NCI-H1436 treated with DMSO at 0.1 percent for 48 hours (cell line): ENCODE measurements at regions not wholly inside any gene's neighbourhood (a gene's known extent, or its start where the extent isn't known, plus 50 kb on each side); places are given as distances from the start of the nearest gene placed in this dataset.

Experiments
- DNase-seq: peaks from one replicate; lab custom pipeline; 2025; lab: John Stamatoyannopoulos, UW

DNA sequence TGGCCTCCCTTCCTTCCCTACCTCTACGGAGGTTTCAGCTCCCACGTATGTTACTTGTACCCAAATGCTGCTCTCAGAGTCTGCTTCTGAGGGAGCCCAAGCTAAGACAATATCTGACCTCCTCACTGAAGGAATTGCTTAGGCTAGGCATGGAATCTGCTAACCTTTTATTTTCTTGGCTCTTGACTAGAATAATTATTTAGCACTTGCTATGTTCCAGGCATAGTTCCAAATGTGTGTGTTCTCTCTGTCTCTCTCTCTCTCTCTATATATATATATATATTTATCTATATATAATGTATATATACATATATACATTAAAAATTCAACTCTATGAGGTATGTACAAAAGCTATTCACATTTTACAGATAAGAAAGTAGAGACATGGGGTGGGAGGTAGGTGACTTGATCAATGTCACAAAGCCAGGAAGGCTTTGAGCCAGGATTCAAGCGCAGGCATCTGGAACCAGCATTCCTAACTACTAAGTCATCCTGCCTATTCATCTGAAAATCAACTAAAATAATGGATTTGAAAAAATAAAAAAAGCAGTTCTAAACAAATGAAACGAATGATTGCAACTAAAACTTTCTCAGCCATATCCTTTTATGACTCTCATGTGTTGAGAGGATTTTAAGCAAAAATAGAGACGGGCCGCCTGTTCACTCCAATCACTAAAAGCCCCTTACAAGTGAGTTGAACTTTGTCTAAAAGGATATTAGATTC, 189.7 kb upstream of the JAG1 start:
- no peak for DNase-seq

DNA sequence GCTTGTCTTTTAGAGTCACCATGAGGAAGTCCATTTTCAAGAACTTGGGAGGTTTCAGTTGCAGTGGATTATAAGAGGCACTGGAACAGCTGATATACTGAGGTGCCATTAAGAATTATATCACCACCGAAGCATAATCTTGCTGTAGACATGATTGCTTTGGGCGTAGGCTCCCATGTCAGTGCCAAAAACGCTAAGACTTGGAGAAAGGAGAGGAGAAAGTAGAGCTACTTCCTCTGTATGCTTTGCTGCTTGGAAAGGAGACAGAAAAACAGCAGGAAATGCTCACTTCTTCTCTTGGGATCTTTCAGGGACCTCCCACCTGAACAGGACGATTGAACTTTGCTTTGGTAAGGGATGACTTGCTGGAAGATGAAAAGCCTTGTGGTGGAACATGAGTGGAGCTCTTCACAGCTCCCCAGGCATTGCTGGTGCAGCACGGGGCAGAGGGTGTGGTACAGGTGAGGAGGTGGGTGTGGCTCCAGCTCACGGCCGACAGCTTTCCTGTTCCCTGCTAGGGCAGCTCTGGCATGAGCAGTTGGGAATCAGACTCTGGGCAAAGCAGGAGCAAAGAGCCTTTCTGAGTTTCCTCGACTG, 190.4 kb upstream of the JAG1 start:
- no peak for DNase-seq

GRCh38 chr20:10868299-10868698, 194.5 kb upstream of the JAG1 start:
- DNase-seq: no peak

DNA sequence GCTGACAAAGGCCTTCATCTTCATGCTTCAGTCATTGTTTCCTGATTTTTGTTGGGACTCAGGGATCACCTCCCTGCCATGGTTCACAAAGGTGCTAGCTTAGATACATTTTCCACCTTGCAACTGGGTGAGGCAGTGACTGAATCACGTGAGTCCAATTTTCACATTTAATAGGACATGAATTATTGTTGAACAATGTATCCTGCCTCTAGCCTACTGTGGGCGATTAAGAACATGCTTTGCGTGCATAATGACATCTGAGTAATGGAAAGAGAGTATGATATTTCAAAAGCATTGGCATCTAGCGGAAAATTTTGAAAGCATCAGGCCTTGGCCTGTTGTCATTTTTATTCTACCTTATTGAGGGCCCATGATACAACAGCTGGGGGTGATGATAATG, 199.2 kb upstream of the JAG1 start:
- no peak for DNase-seq

- DNase-seq: no peak
Measured at GRCh38 chr20:10875653-10876052, 201.9 kb upstream of the JAG1 start.

GRCh38 chr20:10876558-10876957, 202.8 kb upstream of the JAG1 start:
- DNase-seq: no peak

GRCh38 chr20:10877342-10877741, 203.5 kb upstream of the JAG1 start:
- DNase-seq: no peak

- DNase-seq: no peak
Measured at GRCh38 chr20:10883166-10883565, 209.4 kb upstream of the JAG1 start.

- no peak for DNase-seq
Measured at GRCh38 chr20:10893321-10893720, 219.5 kb upstream of the JAG1 start.

DNA sequence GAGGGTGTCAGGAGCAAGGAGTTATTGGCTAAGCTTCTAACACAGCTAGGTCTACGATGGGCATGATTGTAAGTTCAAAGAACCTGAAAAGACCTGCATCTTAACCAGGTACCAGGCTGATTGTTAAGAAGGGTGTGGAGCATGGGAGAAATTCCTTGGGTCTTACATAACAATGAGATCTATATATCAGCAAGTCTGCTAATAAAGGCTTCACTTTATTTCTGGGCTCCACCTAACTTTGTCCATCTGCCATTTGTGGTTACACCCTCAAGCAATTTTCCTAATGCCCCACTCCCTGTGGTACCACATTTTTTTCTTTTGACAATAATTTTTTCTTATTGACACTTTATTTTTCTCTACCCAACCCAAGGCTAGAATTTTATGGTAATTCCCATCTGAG, 223.5 kb upstream of the JAG1 start:
- no peak for DNase-seq

GRCh38 chr20:10898552-10898951, 224.8 kb upstream of the JAG1 start:
- no peak for DNase-seq

DNA sequence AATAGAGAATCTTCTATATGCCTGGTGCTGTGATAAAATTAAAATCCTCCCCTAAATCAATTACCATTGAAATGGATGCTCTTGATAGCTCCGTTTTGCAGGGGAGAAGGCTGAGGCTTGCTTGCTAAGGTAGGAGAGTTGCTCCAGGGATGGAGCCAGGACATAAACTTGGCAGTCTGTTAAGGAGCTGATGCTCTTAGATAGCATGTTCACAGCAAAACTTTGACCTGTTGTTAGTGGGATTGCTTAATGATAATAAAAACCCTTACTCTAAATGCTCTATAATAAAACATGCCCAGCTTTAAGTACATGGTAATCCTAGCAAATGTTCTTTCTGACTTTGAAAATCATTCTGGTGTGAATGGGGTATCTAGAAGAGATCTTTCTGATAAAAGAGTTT, 228.4 kb upstream of the JAG1 start:
- DNase-seq: no peak

DNA sequence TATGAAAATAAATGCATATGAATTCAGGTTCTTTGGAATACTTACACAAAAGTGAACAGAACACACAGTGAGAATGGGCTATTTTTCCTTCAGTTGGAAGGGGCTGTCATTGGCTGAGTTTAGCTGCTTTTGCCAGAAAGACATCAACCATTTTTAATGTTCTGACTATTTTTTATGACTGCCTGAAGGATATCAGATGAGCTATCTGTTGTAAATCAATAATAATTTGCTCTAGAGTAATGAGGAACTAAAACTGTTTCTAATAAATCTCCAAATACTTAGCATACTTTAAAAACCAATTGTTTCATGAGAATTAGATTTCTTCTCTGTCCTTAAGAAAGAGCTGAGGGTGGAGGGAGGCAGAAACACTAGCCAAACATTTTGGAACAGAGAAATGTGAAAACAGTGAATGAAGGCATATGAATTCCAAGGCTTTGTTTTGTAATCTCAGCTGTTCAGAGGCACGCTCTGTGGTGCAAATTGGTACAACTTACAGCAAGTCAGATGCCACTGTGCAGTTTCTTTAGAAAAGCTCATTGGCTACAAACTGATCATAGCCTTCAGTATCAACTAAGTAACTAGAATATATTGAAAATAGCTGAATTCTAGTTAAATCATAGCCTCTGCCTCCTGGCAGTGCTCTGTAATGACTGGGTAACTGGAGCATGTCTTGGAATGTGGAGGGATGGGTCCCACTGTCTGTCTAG, 228.9 kb upstream of the JAG1 start:
- no peak for DNase-seq

DNA sequence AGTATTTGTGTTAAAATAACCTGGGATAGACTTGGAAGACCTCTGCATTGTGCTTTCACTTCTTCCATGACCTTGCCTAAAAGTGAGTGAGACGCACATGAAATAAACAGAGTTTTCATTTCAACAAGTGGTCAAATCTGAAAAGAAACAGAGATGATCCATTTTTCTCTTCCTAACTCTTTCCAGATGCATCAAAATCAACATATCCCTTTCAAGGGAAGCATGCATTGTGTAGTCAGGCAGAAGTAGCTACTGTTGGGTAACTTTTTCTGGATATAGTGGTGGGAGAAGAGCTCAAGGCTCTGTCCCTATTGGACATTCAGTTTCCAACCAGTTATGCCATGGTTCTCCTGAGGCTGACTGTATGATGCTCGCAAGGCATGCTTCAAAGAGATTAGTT, 233.0 kb upstream of the JAG1 start:
- DNase-seq: no peak

DNA sequence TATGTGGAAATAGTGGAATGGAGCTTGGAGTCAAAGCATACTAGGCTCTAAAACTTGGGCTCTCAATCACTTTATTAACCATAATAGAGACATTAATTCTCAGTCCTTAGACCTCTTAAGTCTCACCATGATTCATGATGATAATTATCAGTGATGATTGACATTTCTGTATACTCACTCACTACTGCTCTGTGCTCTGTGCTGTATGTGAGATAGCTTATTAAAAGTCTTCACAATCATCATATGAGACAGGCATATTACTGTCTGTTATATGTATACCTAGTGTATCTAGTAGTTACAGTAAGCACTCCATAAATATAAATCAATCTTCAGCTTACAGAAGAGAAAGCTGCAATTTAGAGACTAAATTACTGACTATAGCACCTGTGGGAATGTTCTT, 236.0 kb upstream of the JAG1 start:
- DNase-seq: no peak

DNA sequence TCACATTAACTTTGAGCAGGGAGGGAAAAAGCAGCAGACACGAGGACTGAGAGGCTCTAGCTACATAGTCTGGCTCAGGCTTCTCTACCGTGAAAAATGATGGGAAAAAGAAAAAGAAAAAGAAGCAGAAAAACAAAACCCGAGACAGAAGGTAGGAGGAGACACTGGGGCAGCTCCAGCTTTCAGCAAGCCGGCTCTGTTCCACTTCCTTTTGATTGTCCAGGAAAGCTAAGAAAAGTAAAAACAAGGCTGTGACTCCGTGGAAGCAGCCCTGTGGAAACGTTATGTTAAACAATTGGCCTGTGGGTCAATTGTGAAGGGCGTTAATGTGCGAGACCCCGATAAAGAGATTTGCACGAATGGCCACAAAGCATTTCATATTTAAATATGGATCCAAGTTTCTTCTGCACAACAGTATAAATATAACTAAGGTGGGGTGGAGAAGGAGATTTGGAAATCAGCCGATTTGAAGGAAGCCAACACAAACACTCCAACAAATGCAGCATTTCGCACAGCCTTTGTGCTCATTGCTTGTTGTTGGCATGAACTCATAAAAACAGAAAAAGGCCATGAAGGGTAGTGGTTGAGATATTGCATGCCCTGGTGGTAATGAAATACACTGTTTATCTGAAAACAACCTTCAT, 236.9 kb upstream of the JAG1 start:
- DNase-seq: no peak

GRCh38 chr20:10911298-10911697, 237.5 kb upstream of the JAG1 start:
- no peak for DNase-seq

DNA sequence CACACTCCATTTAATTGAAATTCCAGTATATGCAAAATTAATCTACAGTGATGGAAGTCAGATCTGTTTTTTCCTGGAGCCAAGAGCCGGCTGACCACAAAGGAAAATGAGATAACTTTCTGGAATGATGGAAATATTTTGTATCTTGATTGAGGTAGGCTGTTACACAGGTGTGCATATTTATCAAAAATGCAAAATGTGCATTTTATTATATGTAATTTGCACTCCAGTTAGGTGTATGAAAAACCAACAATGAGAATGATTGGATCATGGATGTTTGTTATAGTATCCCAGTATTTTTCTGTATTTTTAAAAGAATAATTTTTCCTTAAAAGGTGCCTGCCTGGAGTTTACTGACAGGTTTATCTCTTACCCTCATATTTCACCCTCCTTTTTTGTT, 242.0 kb upstream of the JAG1 start:
- no peak for DNase-seq

DNA sequence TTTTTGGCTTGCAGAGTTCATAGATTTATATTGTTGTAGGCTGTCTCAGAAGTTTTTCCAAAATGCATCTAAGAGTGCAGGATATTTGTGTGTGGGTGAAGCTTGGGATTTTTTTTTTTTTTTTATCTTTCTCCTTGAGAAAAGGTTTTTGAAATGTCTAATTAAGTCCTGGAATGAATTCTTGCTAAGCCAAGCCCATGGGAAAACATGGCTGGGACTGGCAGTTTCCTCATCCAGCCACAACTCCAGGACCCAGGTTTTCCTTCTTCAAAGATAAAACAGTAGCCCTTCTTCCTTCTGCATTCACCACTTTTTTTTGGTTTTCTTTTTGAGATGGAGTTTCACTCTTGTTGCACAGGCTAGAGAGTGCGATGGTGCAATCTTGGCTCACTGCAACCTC, 242.5 kb upstream of the JAG1 start:
- no peak for DNase-seq

DNA sequence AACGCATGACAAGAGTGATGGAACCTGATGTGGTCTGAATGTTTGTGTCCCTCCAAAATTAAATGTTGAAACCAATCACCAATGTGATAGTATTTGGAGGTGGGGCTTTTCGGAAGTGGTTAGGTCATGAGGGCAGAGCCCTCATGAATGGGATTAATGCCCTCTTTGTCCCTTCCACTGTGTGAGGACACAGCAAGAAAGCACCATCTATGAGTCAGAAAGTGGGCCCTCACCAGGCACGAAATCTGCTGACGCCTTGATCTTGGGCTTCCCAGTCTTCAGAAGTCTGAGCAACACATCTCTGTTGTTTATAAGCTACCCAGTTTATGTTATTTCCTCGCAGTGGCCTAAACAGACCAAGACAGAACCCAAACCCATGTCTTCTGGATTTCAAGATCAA, 244.0 kb upstream of the JAG1 start:
- no peak for DNase-seq

DNA sequence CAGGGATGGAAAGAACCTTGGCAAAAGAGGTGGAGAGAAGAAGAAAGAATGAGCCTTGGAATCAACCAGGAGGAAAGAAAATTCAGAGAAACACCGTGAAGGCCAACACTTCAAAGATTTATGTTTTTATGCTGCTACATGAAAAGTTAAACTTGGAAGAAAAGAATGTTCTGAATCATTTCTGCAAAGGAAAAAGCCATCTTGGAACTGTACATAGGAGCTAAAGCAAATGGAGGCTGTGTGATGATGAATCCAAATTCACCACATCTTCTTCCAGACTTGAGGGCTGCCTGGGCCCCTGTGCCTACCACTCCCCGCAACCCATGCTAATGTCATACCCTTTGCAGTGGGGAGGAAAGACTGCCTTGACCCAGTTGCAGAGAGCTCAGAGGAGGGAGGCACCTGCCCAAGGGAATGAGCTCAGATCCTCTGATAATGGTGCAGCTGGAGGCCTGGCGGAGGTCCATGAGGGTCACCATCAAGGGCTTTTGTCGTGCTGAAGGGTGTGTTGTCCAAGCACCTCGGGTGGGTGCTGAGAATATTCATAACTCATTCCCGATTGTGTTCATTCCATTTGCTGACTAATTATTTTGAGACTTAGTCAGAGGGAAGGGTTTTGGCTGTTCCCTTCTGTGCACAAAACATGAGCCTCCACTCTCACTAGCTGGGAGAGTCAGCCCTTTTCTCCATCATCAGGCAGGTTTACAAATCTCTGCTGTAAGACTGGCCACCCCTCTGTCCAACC, 245.8 kb upstream of the JAG1 start:
- DNase-seq: no peak

DNA sequence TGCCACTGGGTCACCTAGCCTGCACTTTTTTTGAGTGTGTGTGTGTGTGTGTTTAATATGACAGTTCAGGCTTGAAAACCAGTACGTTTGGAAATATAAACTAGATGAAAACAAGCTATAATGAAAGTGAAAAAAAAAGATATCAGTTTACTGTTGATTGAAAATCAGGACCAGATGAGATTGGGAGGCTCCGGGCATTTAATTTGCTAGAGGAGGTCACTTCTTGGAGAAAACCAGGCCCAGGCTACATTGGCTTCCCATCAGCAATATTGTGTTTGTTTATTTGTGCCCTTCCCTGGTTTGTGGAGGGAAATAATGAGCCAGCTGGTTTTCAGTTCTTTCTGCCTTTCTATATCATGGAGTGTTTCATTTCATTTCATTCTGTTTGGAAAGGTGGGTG, 246.6 kb upstream of the JAG1 start:
- DNase-seq: no peak
